ENCODE measurements at regions not wholly inside any gene's neighbourhood (a gene's known extent, or its start where the extent isn't known, plus 50 kb on each side); places are given as distances from the start of the nearest gene placed in this dataset.

DNA sequence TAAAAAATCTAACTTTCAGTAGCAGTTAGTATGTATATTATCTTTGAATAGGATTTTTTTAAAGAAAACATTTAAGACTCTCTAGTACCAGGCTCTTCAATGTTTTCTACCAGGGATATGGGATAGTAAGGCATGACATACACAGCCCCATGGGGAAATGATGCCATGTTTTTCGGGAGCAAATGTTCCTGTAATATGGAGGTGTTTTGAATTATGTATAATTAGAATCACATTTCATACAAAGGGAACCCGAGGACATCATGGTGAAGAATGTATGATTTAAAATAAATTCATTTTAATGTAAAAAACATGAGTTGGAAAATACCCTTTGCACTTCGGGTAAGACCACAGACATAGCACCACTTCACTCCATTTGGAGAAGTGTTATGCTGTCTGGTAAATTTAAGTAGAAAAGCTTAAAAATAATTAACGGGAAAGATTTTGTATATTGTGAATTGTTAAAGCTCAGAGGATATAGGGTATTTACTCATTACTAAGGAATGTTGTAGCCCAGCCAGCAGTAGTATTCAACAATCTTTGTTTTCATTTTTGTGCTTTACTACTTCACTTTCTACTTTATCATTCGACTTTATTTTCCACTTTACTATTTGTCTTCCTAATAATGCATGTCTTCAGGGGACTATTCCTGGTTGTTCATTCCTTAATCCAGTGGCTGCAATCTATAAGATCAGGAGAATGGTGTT, 2050.7 kb downstream of the ARAP2 start:
- Histone ChIP-seq H3K79me2 (ENCODE audit: low read length) (no peaks in the 10 kb centered on the region), H3K9me2 (replicated peaks; ENCODE audit: low read length) (no peaks in the 10 kb centered on the region), H3K9me3 (ENCODE audit: low read length) (no peaks in the 10 kb centered on the region), H3K4me3 (ENCODE audit: low read length) (no peak overlapping the region; the same call in none of the 2 replicates), H3F3A (ENCODE audit: low read length, unreplicated experiment) (no peaks in the 10 kb centered on the region), H3K27ac (ENCODE audit: low read length) (no peak overlapping the region), H3K27me3 (ENCODE audit: low read length) (no peaks in the 10 kb centered on the region), H3K36me3 (ENCODE audit: low read depth, low read length) (no peaks in the 10 kb centered on the region), H3K4me2 (ENCODE audit: low read length) (peak overlapping the region; percentile 67), H3K4me1 (ENCODE audit: insufficient read depth, low read length) (peaks cover 15% of the 10 kb centered on the region), H2AFZ (ENCODE audit: low read length) (0 out of 2 replicates have a peak overlapping the region, but pooled peaks have one; percentile 49), H4K20me1 (ENCODE audit: low read length) (no peaks in the 10 kb centered on the region), H3K9ac (ENCODE audit: low read length) (no peak overlapping the region)
- ATAC-seq (peak; percentile 74), DNase-seq (peak; percentile 25)
- TF ChIP-seq EZH2phosphoT487 (IDR thresholded peaks at IDR 0.05; ENCODE audit: borderline replicate concordance, low read length) (no peak), EZH2 (IDR thresholded peaks at IDR 0.05; ENCODE audit: low read length, unreplicated experiment) (no peak)
- TF ChIP-seq, protein P1, sequence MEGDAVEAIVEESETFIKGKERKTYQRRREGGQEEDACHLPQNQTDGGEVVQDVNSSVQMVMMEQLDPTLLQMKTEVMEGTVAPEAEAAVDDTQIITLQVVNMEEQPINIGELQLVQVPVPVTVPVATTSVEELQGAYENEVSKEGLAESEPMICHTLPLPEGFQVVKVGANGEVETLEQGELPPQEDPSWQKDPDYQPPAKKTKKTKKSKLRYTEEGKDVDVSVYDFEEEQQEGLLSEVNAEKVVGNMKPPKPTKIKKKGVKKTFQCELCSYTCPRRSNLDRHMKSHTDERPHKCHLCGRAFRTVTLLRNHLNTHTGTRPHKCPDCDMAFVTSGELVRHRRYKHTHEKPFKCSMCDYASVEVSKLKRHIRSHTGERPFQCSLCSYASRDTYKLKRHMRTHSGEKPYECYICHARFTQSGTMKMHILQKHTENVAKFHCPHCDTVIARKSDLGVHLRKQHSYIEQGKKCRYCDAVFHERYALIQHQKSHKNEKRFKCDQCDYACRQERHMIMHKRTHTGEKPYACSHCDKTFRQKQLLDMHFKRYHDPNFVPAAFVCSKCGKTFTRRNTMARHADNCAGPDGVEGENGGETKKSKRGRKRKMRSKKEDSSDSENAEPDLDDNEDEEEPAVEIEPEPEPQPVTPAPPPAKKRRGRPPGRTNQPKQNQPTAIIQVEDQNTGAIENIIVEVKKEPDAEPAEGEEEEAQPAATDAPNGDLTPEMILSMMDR (conservative IDR thresholded peaks at IDR 0.05; ENCODE audit: low read depth, low read length) = no peak
- POLR2A ChIA-PET (ENCODE audit: unreplicated experiment) = interaction anchor here (0.6 kb wide), 1 partner anchor 12 kb away, joined by 3 read pairs; no protein-coding TSS in a partner anchor
- BruUV-seq (replicated peaks) = no TSS peak
- CTCF ChIA-PET = no interaction called here
- intact Hi-C loops (cut with micrococcal nuclease) = no loop called here

DNA sequence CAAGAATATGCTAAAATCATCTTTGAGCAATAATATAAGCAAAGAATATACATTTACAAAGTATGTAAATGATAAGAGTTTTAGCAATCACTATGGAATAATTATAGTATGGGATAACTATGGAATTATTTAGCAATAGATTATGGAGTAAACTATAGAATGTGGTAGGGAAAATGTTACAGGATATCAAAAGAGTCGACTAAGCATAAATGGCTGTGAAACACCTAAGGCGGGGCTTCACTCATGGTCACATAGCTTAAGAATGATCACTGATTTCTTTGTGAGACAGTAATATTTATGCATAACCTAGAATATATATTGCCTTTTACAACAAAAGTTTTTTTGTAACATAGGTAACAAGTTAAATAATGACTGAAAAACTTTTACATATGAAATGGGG, 2049.7 kb downstream of the ARAP2 start:
- no TSS peak for BruUV-seq (replicated peaks)
- Histone ChIP-seq H4K20me1 (ENCODE audit: low read length) (no peaks in the 10 kb centered on the region), H3K27me3 (ENCODE audit: low read length) (no peaks in the 10 kb centered on the region), H3K9me3 (ENCODE audit: low read length) (no peaks in the 10 kb centered on the region), H2AFZ (ENCODE audit: low read length) (no peak overlapping the region), H3F3A (ENCODE audit: low read length, unreplicated experiment) (no peaks in the 10 kb centered on the region), H3K79me2 (ENCODE audit: low read length) (no peaks in the 10 kb centered on the region), H3K4me1 (ENCODE audit: insufficient read depth, low read length) (peaks cover 15% of the 10 kb centered on the region), H3K4me3 (ENCODE audit: low read length) (no peak overlapping the region), H3K9me2 (replicated peaks; ENCODE audit: low read length) (no peaks in the 10 kb centered on the region), H3K4me2 (ENCODE audit: low read length) (no peak overlapping the region), H3K36me3 (ENCODE audit: low read depth, low read length) (no peaks in the 10 kb centered on the region), H3K27ac (ENCODE audit: low read length) (no peak overlapping the region), H3K9ac (ENCODE audit: low read length) (no peak overlapping the region)
- DNase-seq (no peak), ATAC-seq (no peak)
- ChIA-PET POLR2A (ENCODE audit: unreplicated experiment) (interaction anchor here (0.6 kb wide), 1 partner anchor 13 kb away, joined by 3 read pairs; no protein-coding TSS in a partner anchor), CTCF (no interaction called here)
- intact Hi-C loops (cut with micrococcal nuclease) = no loop called here
- TF ChIP-seq EZH2 (IDR thresholded peaks at IDR 0.05; ENCODE audit: low read length, unreplicated experiment) = no peak
- TF ChIP-seq, protein P1 (conservative IDR thresholded peaks at IDR 0.05; ENCODE audit: low read depth, low read length) = no peak
- no peak for TF ChIP-seq EZH2phosphoT487 (IDR thresholded peaks at IDR 0.05; ENCODE audit: borderline replicate concordance, low read length)

DNA sequence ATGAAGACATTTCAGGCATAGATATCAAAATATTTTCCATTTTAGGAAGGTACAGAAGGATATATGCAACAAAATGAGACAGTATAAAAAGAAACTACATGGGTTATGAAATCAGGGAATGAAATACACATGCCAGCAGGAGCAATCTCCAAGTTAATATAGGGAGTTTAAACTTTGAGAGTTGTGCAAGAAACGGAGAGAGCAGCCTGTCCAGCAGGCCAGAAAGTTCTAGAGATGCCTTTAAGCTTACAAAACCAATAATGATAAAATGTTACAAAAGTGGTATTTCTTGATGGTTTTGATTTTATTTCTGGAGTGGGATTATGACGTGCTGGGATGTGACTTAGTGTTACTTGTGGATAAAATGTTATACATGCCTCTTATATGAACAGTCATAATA, 2047.9 kb downstream of the ARAP2 start:
- Histone ChIP-seq H3K4me3 (ENCODE audit: low read length) (no peak overlapping the region), H4K20me1 (ENCODE audit: low read length) (no peaks in the 10 kb centered on the region), H3K27me3 (ENCODE audit: low read length) (no peaks in the 10 kb centered on the region), H3K9ac (ENCODE audit: low read length) (no peak overlapping the region), H2AFZ (ENCODE audit: low read length) (no peak overlapping the region), H3K4me2 (ENCODE audit: low read length) (no peak overlapping the region), H3F3A (ENCODE audit: low read length, unreplicated experiment) (no peaks in the 10 kb centered on the region), H3K9me2 (replicated peaks; ENCODE audit: low read length) (no peaks in the 10 kb centered on the region), H3K36me3 (ENCODE audit: low read depth, low read length) (no peaks in the 10 kb centered on the region), H3K79me2 (ENCODE audit: low read length) (no peaks in the 10 kb centered on the region), H3K4me1 (ENCODE audit: insufficient read depth, low read length) (peaks cover 15% of the 10 kb centered on the region), H3K9me3 (ENCODE audit: low read length) (no peaks in the 10 kb centered on the region), H3K27ac (ENCODE audit: low read length) (no peak overlapping the region)
- POLR2A ChIA-PET (ENCODE audit: unreplicated experiment) = no interaction called here
- CTCF ChIA-PET = no interaction called here
- ATAC-seq (no peak), DNase-seq (no peak)
- TF ChIP-seq EZH2phosphoT487 (IDR thresholded peaks at IDR 0.05; ENCODE audit: borderline replicate concordance, low read length) (no peak), EZH2 (IDR thresholded peaks at IDR 0.05; ENCODE audit: low read length, unreplicated experiment) (no peak)
- TF ChIP-seq, protein P1 (conservative IDR thresholded peaks at IDR 0.05; ENCODE audit: low read depth, low read length) = no peak
- intact Hi-C loops (cut with micrococcal nuclease) = no loop called here
- no TSS peak for BruUV-seq (replicated peaks)
